Endothelial cell of umbilical vein (primary cell): ENCODE measurements at regions not wholly inside any gene's neighbourhood (a gene's known extent, or its start where the extent isn't known, plus 50 kb on each side); places are given as distances from the start of the nearest gene placed in this dataset.

Experiments used
- CTCF ChIP-seq, 2 donors: IDR thresholded peaks; 1 replicate in 1 of 2; 2 replicates in 1 of 2; pipeline ENCODE4 v1.5.1; 2011; ENCODE audit warnings: low read length in 2 of 2, mild to moderate bottlenecking in 2 of 2, moderate library complexity in 2 of 2, control low read depth in 1 of 2, inconsistent platforms in 1 of 2, low read depth in 1 of 2; ENCODE audit not compliant: insufficient read depth in 1 of 2; ENCODE audit errors: extremely low read depth in 1 of 2
- EZH2 ChIP-seq: IDR thresholded peaks from 2 replicates; pipeline ENCODE4 v1.6.1; 2012; ENCODE audit warnings: borderline replicate concordance, low read depth, mild to moderate bottlenecking, moderate library complexity, low read length, inconsistent platforms; ENCODE audit not compliant: severe bottlenecking
- MAX ChIP-seq: IDR thresholded peaks from 2 replicates; pipeline ENCODE4 v1.6.1; 2011; ENCODE audit not compliant: insufficient read depth, insufficient read length
- POLR2A ChIP-seq: IDR thresholded peaks from 2 replicates; pipeline ENCODE4 v1.6.1; 2012; ENCODE audit warnings: low read depth, mild to moderate bottlenecking, control low read depth, low read length
- POLR2AphosphoS5 ChIP-seq: IDR thresholded peaks from 2 replicates; pipeline ENCODE4 v1.6.1; 2012; ENCODE audit warnings: low read depth, mild to moderate bottlenecking, control low read depth, low read length, moderate library complexity; ENCODE audit not compliant: insufficient read depth

GRCh38 chr11:130763087-130763980 lies 152.9 kb downstream of the SNX19 start:
- no peak for TF ChIP-seq CTCF (IDR thresholded peaks at IDR 0.05; ENCODE audit: extremely low read depth in 1 of 2, insufficient read depth in 1 of 2, low read depth in 1 of 2, low read length in 2 of 2)
- no peak for TF ChIP-seq POLR2A
- TF ChIP-seq EZH2 = no peak
- no peak for TF ChIP-seq MAX
- no peak for TF ChIP-seq POLR2AphosphoS5
